ENCODE measurements at regions not wholly inside any gene's neighbourhood (a gene's known extent, or its start where the extent isn't known, plus 50 kb on each side); places are given as distances from the start of the nearest gene placed in this dataset.

- TF ChIP-seq POLR2A (IDR thresholded peaks at IDR 0.05) (no peak), CTCF (IDR thresholded peaks at IDR 0.05) (no peak)
Measured at GRCh38 chrX:9091258-9091657, 57.3 kb upstream of the FAM9B start.

Data from adrenal gland (tissue), 5 donors.